A673 (cell line): ENCODE measurements at regions not wholly inside any gene's neighbourhood (a gene's known extent, or its start where the extent isn't known, plus 50 kb on each side); places are given as distances from the start of the nearest gene placed in this dataset.
"Not testable (repeated sequence)": the region's sequence is repeated elsewhere in the genome, so short reads cannot be mapped to it uniquely, and the experiment has no call there.

ENCODE experiments used
- BruUV-seq: library from RNA; stranded (reverse); fragments of 400-500 nt; replicated peaks from 2 replicates; lab custom pipeline; 2021; lab: Mats Ljungman, UMichigan
- CTCF ChIA-PET: fragments of 300-600 bp; sonication (Branson Sonifier 250); formaldehyde crosslinking; loops from one replicate; lab custom pipeline; 2022; ENCODE audit warnings: antibody characterized with exemption; lab: Charles Lee
- POLR2A ChIA-PET: fragments of 300-600 bp; sonication (Branson Sonifier 250); formaldehyde crosslinking; loops from one replicate; lab custom pipeline; 2022; ENCODE audit warnings: antibody characterized with exemption; ENCODE audit not compliant: low non-redundant PET; lab: Charles Lee
- DNase-seq: peaks from one replicate; pipeline ENCODE4 v3.0.0-alpha.2; 2015; ENCODE audit warnings: low spot score
- H3K27ac ChIP-seq: fragments of 200-600 bp; sonication (generic); 2 replicates; pipeline ENCODE4 v1.5.1; 2016; ENCODE audit warnings: mixed run types, low read depth, mild to moderate bottlenecking, mixed read lengths, antibody characterized with exemption, low read length; ENCODE audit not compliant: poor library complexity, severe bottlenecking
- H3K27me3 ChIP-seq: fragments of 200-600 bp; sonication (generic); replicated peaks from 2 replicates; pipeline ENCODE4 v1.6.1; 2017; ENCODE audit warnings: mixed run types, low read depth, mild to moderate bottlenecking, mixed read lengths, antibody characterized with exemption, low read length; ENCODE audit not compliant: insufficient read depth, poor library complexity
- H3K36me3 ChIP-seq: fragments of 200-600 bp; sonication (generic); 2 replicates; pipeline ENCODE4 v1.6.1; 2016; ENCODE audit warnings: mixed run types, mild to moderate bottlenecking, mixed read lengths, antibody characterized with exemption, low read length; ENCODE audit not compliant: insufficient read depth, poor library complexity, severe bottlenecking
- H3K4me1 ChIP-seq: fragments of 200-600 bp; sonication (generic); 2 replicates; pipeline ENCODE4 v1.6.1; 2017; ENCODE audit warnings: mixed run types, mild to moderate bottlenecking, mixed read lengths, antibody characterized with exemption, low read length; ENCODE audit not compliant: insufficient read depth, poor library complexity, severe bottlenecking
- H3K4me3 ChIP-seq: fragments of 200-600 bp; sonication (generic); 2 replicates; pipeline ENCODE4 v1.5.1; 2016; ENCODE audit warnings: low read depth, mixed run types, mild to moderate bottlenecking, mixed read lengths, low read length; ENCODE audit not compliant: poor library complexity, severe bottlenecking
- H3K9me3 ChIP-seq: fragments of 200-600 bp; sonication (generic); 2 replicates; pipeline ENCODE4 v1.6.1; 2016; ENCODE audit warnings: mixed run types, low read depth, mild to moderate bottlenecking, mixed read lengths, antibody characterized with exemption, low read length; ENCODE audit not compliant: poor library complexity, severe bottlenecking
- CTCF ChIP-seq: fragments of 300-800, 200-600 bp; sonication (generic); conservative IDR thresholded peaks from 2 replicates; pipeline ENCODE4 v1.5.1; 2017; ENCODE audit warnings: low read depth, mild to moderate bottlenecking, antibody characterized with exemption, low read length, moderate library complexity, mixed read lengths
- EZH2 ChIP-seq: fragments of 200-600 bp; sonication (generic); IDR thresholded peaks from 2 replicates; pipeline ENCODE4 v1.6.1; 2017; ENCODE audit warnings: borderline replicate concordance, low read depth, mild to moderate bottlenecking, mixed read lengths, antibody characterized with exemption, low read length; ENCODE audit not compliant: poor library complexity, severe bottlenecking
- intact Hi-C: fragments of 100-400 bp; cut with micrococcal nuclease; formaldehyde crosslinking; loops from one replicate; pipeline ENCODE4 v1.10.0; 2022; ENCODE audit not compliant: unreplicated experiment

- CTCF ChIA-PET, result no interaction called here
- DNase-seq, result no peak
- H3K4me1 ChIP-seq, result no peaks in the 10 kb centered on the region
- no peak overlapping the region for H3K27ac ChIP-seq
- intact Hi-C loops, result no loop called here
- TF ChIP-seq EZH2 (no peak), CTCF (no peak)
- no TSS peak for BruUV-seq
- H3K9me3 ChIP-seq, result no peaks in the 10 kb centered on the region
- POLR2A ChIA-PET, result no interaction called here
- no peak overlapping the region for H3K4me3 ChIP-seq
- peaks cover 47% of the 10 kb centered on the region for H3K27me3 ChIP-seq
- H3K36me3 ChIP-seq, result no peaks in the 10 kb centered on the region
Observed at GRCh38 chr17:79548116-79548515, 62.7 kb downstream of the RBFOX3 start.

- Histone ChIP-seq H3K27ac (no peak overlapping the region), H3K36me3 (no peaks in the 10 kb centered on the region), H3K9me3 (no peaks in the 10 kb centered on the region), H3K4me3 (no peak overlapping the region), H3K27me3 (peaks cover 52% of the 10 kb centered on the region), H3K4me1 (no peaks in the 10 kb centered on the region)
- DNase-seq, result no peak
- POLR2A ChIA-PET, result no interaction called here
- CTCF ChIA-PET, result no interaction called here
- BruUV-seq, result no TSS peak
- intact Hi-C loops, result no loop called here
- no peak for TF ChIP-seq EZH2
- TF ChIP-seq CTCF, result no peak
Observed at GRCh38 chr17:79547586-79547985, 63.3 kb downstream of the RBFOX3 start.

GRCh38 chr17:79547171-79547570 is 63.7 kb downstream of the RBFOX3 start:
- H3K4me1 ChIP-seq, H3K36me3 ChIP-seq, intact Hi-C loops, CTCF ChIA-PET, H3K9me3 ChIP-seq, BruUV-seq, POLR2A ChIA-PET, H3K4me3 ChIP-seq, H3K27ac ChIP-seq, DNase-seq: not testable (repeated sequence)
- H3K27me3 ChIP-seq, result peaks cover 54% of the 10 kb centered on the region

GRCh38 chr17:79546386-79546785 is 64.5 kb downstream of the RBFOX3 start:
- ChIA-PET POLR2A (no interaction called here), CTCF (no interaction called here)
- no peaks in the 10 kb centered on the region for H3K4me1 ChIP-seq
- no TSS peak for BruUV-seq
- no peaks in the 10 kb centered on the region for H3K36me3 ChIP-seq
- no peak for DNase-seq
- intact Hi-C loops, result no loop called here
- H3K27me3 ChIP-seq, result peaks cover 58% of the 10 kb centered on the region
- no peak overlapping the region for H3K4me3 ChIP-seq
- H3K27ac ChIP-seq, result no peak overlapping the region
- no peak for TF ChIP-seq CTCF
- TF ChIP-seq EZH2, result no peak
- no peaks in the 10 kb centered on the region for H3K9me3 ChIP-seq
